ENCODE measurements at regions not wholly inside any gene's neighbourhood (a gene's known extent, or its start where the extent isn't known, plus 50 kb on each side); places are given as distances from the start of the nearest gene placed in this dataset.

- TF ChIP-seq CREB1 (IDR thresholded peaks at IDR 0.05; ENCODE audit: low read depth) (no peak), MAX (IDR thresholded peaks at IDR 0.05) (no peak), CEBPB (IDR thresholded peaks at IDR 0.05) (no peak), YY1 (IDR thresholded peaks at IDR 0.05; ENCODE audit: low read depth) (no peak)
Observed at GRCh38 chr1:178612261-178612660, 99.4 kb downstream of the TEX35 start.

- no peak for TF ChIP-seq FOXM1 (IDR thresholded peaks at IDR 0.05; ENCODE audit: borderline replicate concordance, low read depth)
- no peak for TF ChIP-seq EGR1 (IDR thresholded peaks at IDR 0.05)
- no peak for TF ChIP-seq CEBPB (IDR thresholded peaks at IDR 0.05)
Observed at GRCh38 chr1:178613271-178613945, 100.5 kb downstream of the TEX35 start.

- TF ChIP-seq TCF12 (IDR thresholded peaks at IDR 0.05; ENCODE audit: low read depth) (no peak), RAD21 (IDR thresholded peaks at IDR 0.05; ENCODE audit: low read depth) (peak; percentile 3; the same call in 1 of the 2 replicates)
Observed at GRCh38 chr1:178614286-178614685, 101.4 kb downstream of the TEX35 start.

GRCh38 chr1:178619042-178619927 is 105.8 kb upstream of the RALGPS2 start:
- TF ChIP-seq USF1 (IDR thresholded peaks at IDR 0.05) (peak; percentile 50; the same call in 1 of the 2 replicates), TEAD4 (IDR thresholded peaks at IDR 0.05) (no peak)

- TF ChIP-seq USF1 (IDR thresholded peaks at IDR 0.05): no peak
- TF ChIP-seq FOXM1 (IDR thresholded peaks at IDR 0.05; ENCODE audit: borderline replicate concordance, low read depth): no peak
- no peak for TF ChIP-seq ZBTB7A (IDR thresholded peaks at IDR 0.05; ENCODE audit: low read depth)
- TF ChIP-seq REST (IDR thresholded peaks at IDR 0.05; ENCODE audit: low read depth): no peak
- no peak for TF ChIP-seq TCF12 (IDR thresholded peaks at IDR 0.05; ENCODE audit: low read depth)
- TF ChIP-seq TAF1 (IDR thresholded peaks at IDR 0.05; ENCODE audit: low read depth): no peak
- no peak for TF ChIP-seq EGR1 (IDR thresholded peaks at IDR 0.05)
- TF ChIP-seq YY1 (IDR thresholded peaks at IDR 0.05; ENCODE audit: low read depth): no peak
- TF ChIP-seq CREB1 (IDR thresholded peaks at IDR 0.05; ENCODE audit: low read depth): no peak
- TF ChIP-seq RAD21 (IDR thresholded peaks at IDR 0.05; ENCODE audit: low read depth): no peak
- TF ChIP-seq TEAD4 (IDR thresholded peaks at IDR 0.05): no peak
Observed at GRCh38 chr1:178620584-178621475, 104.2 kb upstream of the RALGPS2 start.

GRCh38 chr1:178621822-178622221 is 103.2 kb upstream of the RALGPS2 start:
- TF ChIP-seq MAX (IDR thresholded peaks at IDR 0.05) (no peak), USF1 (IDR thresholded peaks at IDR 0.05) (no peak), NFIC (IDR thresholded peaks at IDR 0.05) (no peak), TCF12 (IDR thresholded peaks at IDR 0.05; ENCODE audit: low read depth) (no peak), EGR1 (IDR thresholded peaks at IDR 0.05) (no peak), FOXM1 (IDR thresholded peaks at IDR 0.05; ENCODE audit: borderline replicate concordance, low read depth) (no peak), REST (IDR thresholded peaks at IDR 0.05; ENCODE audit: low read depth) (no peak), CEBPB (IDR thresholded peaks at IDR 0.05) (no peak), TEAD4 (IDR thresholded peaks at IDR 0.05) (no peak)

Measured in Ishikawa (cell line).